PC-9 (cell line): ENCODE measurements at regions not wholly inside any gene's neighbourhood (a gene's known extent, or its start where the extent isn't known, plus 50 kb on each side); places are given as distances from the start of the nearest gene placed in this dataset.

Experiments
- BruUV-seq: library from RNA; stranded (reverse); fragments of 400-500 nt; replicated peaks from 2 replicates; lab custom pipeline; 2021; lab: Mats Ljungman, UMichigan
- CTCF ChIA-PET: fragments of 300-600 bp; sonication (Branson Sonifier 250); formaldehyde crosslinking; loops from one replicate; lab custom pipeline; 2022; ENCODE audit warnings: antibody characterized with exemption; lab: Charles Lee
- POLR2A ChIA-PET: fragments of 300-600 bp; sonication (Branson Sonifier 250); formaldehyde crosslinking; loops from one replicate; lab custom pipeline; 2022; ENCODE audit warnings: antibody characterized with exemption; ENCODE audit not compliant: unreplicated experiment; lab: Charles Lee
- DNase-seq, 2 experiments: peaks; one replicate each; pipeline versions ENCODE4 v3.0.0 to v3.0.0-alpha.2; 2015 to 2022; ENCODE audit warnings: mixed read lengths in 1 of 2
- H2AFZ ChIP-seq: fragments of 200-600 bp; sonication (generic); 2 replicates; pipeline ENCODE4 v1.8.1; 2017; ENCODE audit warnings: antibody characterized with exemption
- H3F3A ChIP-seq: fragments of 200-600 bp; sonication (generic); 2 replicates; pipeline ENCODE4 v1.8.1; 2017; ENCODE audit warnings: antibody characterized with exemption, mild to moderate bottlenecking, low read depth; ENCODE audit not compliant: insufficient read depth
- H3K27ac ChIP-seq: fragments of 200-600 bp; sonication (generic); 2 replicates; pipeline ENCODE4 v1.6.1; 2016; ENCODE audit warnings: mixed run types
- H3K27me3 ChIP-seq: fragments of 200-600 bp; sonication (generic); 2 replicates; pipeline ENCODE4 v1.6.1; 2016; ENCODE audit warnings: low read depth, mixed run types; ENCODE audit not compliant: insufficient read depth
- H3K36me3 ChIP-seq: fragments of 200-600 bp; sonication (generic); 2 replicates; pipeline ENCODE4 v1.6.1; 2016; ENCODE audit warnings: low read depth, mixed run types
- H3K4me1 ChIP-seq: fragments of 200-600 bp; sonication (generic); replicated peaks from 2 replicates; pipeline ENCODE4 v1.6.1; 2016; ENCODE audit warnings: mixed run types; ENCODE audit not compliant: insufficient read depth
- H3K4me2 ChIP-seq: fragments of 200-600 bp; sonication (generic); 2 replicates; pipeline ENCODE4 v1.6.1; 2017; ENCODE audit warnings: mixed run types
- H3K4me3 ChIP-seq: fragments of 200-600 bp; sonication (generic); 2 replicates; pipeline ENCODE4 v1.6.1; 2016; ENCODE audit warnings: mixed run types
- H3K79me2 ChIP-seq: fragments of 200-600 bp; sonication (generic); 2 replicates; pipeline ENCODE4 v1.6.1; 2017; ENCODE audit warnings: low read depth, mixed run types
- H3K9me2 ChIP-seq: fragments of 200-600 bp; sonication (generic); 2 replicates; pipeline ENCODE4 v1.8.1; 2017; ENCODE audit warnings: mild to moderate bottlenecking; ENCODE audit not compliant: insufficient read depth
- H3K9me3 ChIP-seq: fragments of 200-600 bp; sonication (generic); 2 replicates; pipeline ENCODE4 v1.8.1; 2016; ENCODE audit warnings: low read depth; ENCODE audit not compliant: insufficient read depth
- H4K20me1 ChIP-seq: fragments of 200-600 bp; sonication (generic); 2 replicates; pipeline ENCODE4 v1.8.1; 2017; ENCODE audit not compliant: insufficient read depth
- CTCF ChIP-seq: fragments of 200-600 bp; sonication (generic); conservative IDR thresholded peaks from 2 replicates; pipeline ENCODE4 v1.6.1; 2017; ENCODE audit warnings: mixed run types, antibody characterized with exemption, mild to moderate bottlenecking, moderate library complexity
- EZH2 ChIP-seq: fragments of 200-600 bp; sonication (generic); IDR thresholded peaks from 2 replicates; pipeline ENCODE4 v1.8.0; 2017; ENCODE audit warnings: antibody characterized with exemption, low read depth
- intact Hi-C: fragments of 100-400 bp; cut with micrococcal nuclease; formaldehyde crosslinking; loops from one replicate; pipeline ENCODE4 v1.10.0; 2022; ENCODE audit not compliant: unreplicated experiment

GRCh38 chr10:128324058-128324827 is 198.0 kb upstream of the MKI67 start:
- no peak overlapping the region for H3K4me3 ChIP-seq
- H3F3A ChIP-seq, result no peaks in the 10 kb centered on the region
- H3K36me3 ChIP-seq, result no peaks in the 10 kb centered on the region
- ChIA-PET CTCF (no interaction called here), POLR2A (no interaction called here)
- H3K4me2 ChIP-seq, result no peak overlapping the region
- intact Hi-C loops, result no loop called here
- H3K27ac ChIP-seq, result no peak overlapping the region
- TF ChIP-seq EZH2 (no peak), CTCF (no peak)
- H2AFZ ChIP-seq, result no peak overlapping the region
- H3K4me1 ChIP-seq, result no peaks in the 10 kb centered on the region
- no TSS peak for BruUV-seq
- no peaks in the 10 kb centered on the region for H3K9me3 ChIP-seq
- no peak for DNase-seq
- no peaks in the 10 kb centered on the region for H3K9me2 ChIP-seq
- no peaks in the 10 kb centered on the region for H4K20me1 ChIP-seq
- peaks cover 7% of the 10 kb centered on the region; the same call in 1 of the 2 replicates for H3K27me3 ChIP-seq
- no peaks in the 10 kb centered on the region for H3K79me2 ChIP-seq

- H4K20me1 ChIP-seq, result no peaks in the 10 kb centered on the region
- no peaks in the 10 kb centered on the region for H3K9me3 ChIP-seq
- no peak overlapping the region for H3K27ac ChIP-seq
- no peak for TF ChIP-seq CTCF
- ChIA-PET POLR2A (no interaction called here), CTCF (no interaction called here)
- H3K36me3 ChIP-seq, result no peaks in the 10 kb centered on the region
- DNase-seq, result no peak
- intact Hi-C loops, result no loop called here
- no TSS peak for BruUV-seq
- no peak overlapping the region for H3K4me3 ChIP-seq
- H3K27me3 ChIP-seq, result peaks cover 7% of the 10 kb centered on the region; the same call in 1 of the 2 replicates
- no peaks in the 10 kb centered on the region for H3K4me1 ChIP-seq
- no peak overlapping the region for H2AFZ ChIP-seq
- no peaks in the 10 kb centered on the region for H3F3A ChIP-seq
- H3K9me2 ChIP-seq, result no peaks in the 10 kb centered on the region
- H3K4me2 ChIP-seq, result no peak overlapping the region
- no peaks in the 10 kb centered on the region for H3K79me2 ChIP-seq
These were observed 199.6 kb upstream of the MKI67 start for GRCh38 chr10:128325788-128326187.

DNA sequence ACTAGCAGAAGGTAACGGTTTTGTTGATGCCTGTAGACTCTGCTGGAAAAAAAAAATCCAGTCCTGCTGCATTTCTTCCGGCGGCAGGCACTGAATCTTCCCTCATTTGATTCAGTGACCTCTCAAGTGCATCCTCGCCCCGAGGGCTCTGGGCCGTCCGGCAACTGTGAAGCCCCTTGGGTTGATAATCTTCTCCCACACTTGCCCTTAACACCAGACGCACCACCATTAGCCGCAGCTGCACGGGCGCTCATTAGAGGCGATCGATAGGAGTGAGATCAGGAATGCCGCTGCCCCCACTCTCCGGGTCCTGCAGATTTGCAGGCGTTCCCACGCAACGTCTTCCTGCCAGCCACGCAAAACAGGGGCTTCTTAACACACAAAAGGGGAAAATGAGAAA is 200.0 kb upstream of the MKI67 start:
- Histone ChIP-seq H3K4me1 (no peaks in the 10 kb centered on the region), H3K27ac (no peak overlapping the region), H2AFZ (no peak overlapping the region), H4K20me1 (no peaks in the 10 kb centered on the region), H3K27me3 (peaks cover 7% of the 10 kb centered on the region; the same call in 1 of the 2 replicates), H3K9me2 (no peaks in the 10 kb centered on the region), H3K4me3 (no peak overlapping the region), H3K4me2 (no peak overlapping the region), H3K36me3 (no peaks in the 10 kb centered on the region), H3K9me3 (no peaks in the 10 kb centered on the region), H3F3A (no peaks in the 10 kb centered on the region), H3K79me2 (no peaks in the 10 kb centered on the region)
- CTCF ChIA-PET, result no interaction called here
- DNase-seq, result no peak
- no TSS peak for BruUV-seq
- intact Hi-C loops, result no loop called here
- POLR2A ChIA-PET, result no interaction called here
- no peak for TF ChIP-seq EZH2
- TF ChIP-seq CTCF, result no peak
